ENCODE measurements at regions not wholly inside any gene's neighbourhood (a gene's known extent, or its start where the extent isn't known, plus 50 kb on each side); places are given as distances from the start of the nearest gene placed in this dataset.

DNA sequence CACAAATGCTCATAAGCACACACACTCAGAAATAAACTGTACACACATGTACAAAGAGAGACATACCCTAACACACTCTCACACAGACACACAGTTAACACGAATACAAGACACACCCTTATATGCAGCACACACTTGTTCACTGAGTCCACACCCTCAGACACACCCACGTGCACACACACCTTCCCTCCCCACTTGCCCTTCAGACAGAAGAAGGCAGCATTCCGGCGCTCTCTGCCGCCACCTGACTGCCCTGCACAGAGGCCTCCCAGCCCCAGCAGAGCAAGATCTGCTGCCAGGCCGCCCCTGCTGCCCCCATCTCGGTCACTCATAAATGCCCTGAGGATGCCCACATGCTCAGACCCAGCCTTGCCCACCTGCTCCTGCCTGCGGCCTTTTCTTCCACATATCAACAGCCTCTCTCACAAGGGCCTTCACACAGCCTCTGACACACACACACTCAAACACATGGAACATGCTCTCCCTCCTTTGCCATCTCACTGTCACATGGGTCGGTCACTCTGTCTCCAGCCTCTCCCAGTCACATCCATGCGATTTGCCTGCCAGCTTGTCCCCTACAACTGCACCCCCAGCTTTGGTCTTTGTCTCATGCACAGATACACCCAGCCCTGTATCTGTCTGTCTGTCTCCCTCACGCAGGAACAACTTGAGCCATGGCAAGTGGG lies 71.1 kb downstream of the EPHB3 start:
- in situ Hi-C loops (cut with MboI; ENCODE audit: low sequenced_read_pairs): no loop called here
- Histone ChIP-seq H3K9ac (ENCODE audit: low read depth, low read length) (no peak overlapping the region), H2BK20ac (ENCODE audit: low read depth, low read length) (no peak overlapping the region), H3K9me3 (ENCODE audit: control insufficient read depth, insufficient read depth, low read length) (no peaks in the 10 kb centered on the region), H3K36me3 (ENCODE audit: control insufficient read depth, insufficient read depth, low read length) (no peaks in the 10 kb centered on the region), H2AK5ac (ENCODE audit: low read depth, low read length) (no peak overlapping the region), H3K23ac (ENCODE audit: low read depth, low read length) (no peak overlapping the region), H2BK120ac (ENCODE audit: low read depth, low read length) (no peak overlapping the region), H3K27ac (ENCODE audit: insufficient read depth, low read length) (no peak overlapping the region), H4K20me1 (ENCODE audit: insufficient read depth, low read length) (no peaks in the 10 kb centered on the region), H3K4me3 (ENCODE audit: insufficient read depth, low read depth, low read length) (no peak overlapping the region), H3K56ac (ENCODE audit: extremely low read depth, insufficient read depth, low read length) (no peak overlapping the region), H3K18ac (ENCODE audit: low read depth, low read length) (no peak overlapping the region), H3K14ac (replicated peaks; ENCODE audit: low read depth, low read length) (no peak overlapping the region), H3K79me1 (ENCODE audit: low read depth in 1 of 2, low read length in 2 of 2) (no peaks in the 10 kb centered on the region), H4K8ac (ENCODE audit: low read depth in 2 of 2, low read length in 2 of 2) (no peak overlapping the region), H2BK15ac (ENCODE audit: low read depth, low read length) (no peak overlapping the region), H2BK5ac (ENCODE audit: low read depth, low read length, poor library complexity, severe bottlenecking) (no peak overlapping the region), H3K9me1 (ENCODE audit: insufficient read depth, low read length) (peaks cover 5% of the 10 kb centered on the region), H3K4ac (ENCODE audit: low read depth, low read length) (no peak overlapping the region), H4K91ac (ENCODE audit: insufficient read depth, low read depth, low read length) (no peak overlapping the region), H3K4me2 (ENCODE audit: low read depth, low read length) (no peak overlapping the region), H3K27me3 (ENCODE audit: control insufficient read depth, insufficient read depth, low read length) (peaks cover 20% of the 10 kb centered on the region), H3K4me1 (ENCODE audit: control insufficient read depth, insufficient read depth, low read length) (peaks cover 15% of the 10 kb centered on the region), H4K5ac (ENCODE audit: low read depth, low read length) (no peak overlapping the region), H2AFZ (replicated peaks; ENCODE audit: low read length, poor library complexity) (no peak overlapping the region), H2AK9ac (replicated peaks; ENCODE audit: low read depth, low read length, poor library complexity) (no peak overlapping the region)
- dilution Hi-C loops (cut with HindIII; ENCODE audit: low sequenced_read_pairs, unreplicated experiment): no loop called here
- intact Hi-C loops (cut with micrococcal nuclease): no loop called here
- ChIA-PET CTCF (no interaction called here), POLR2A (ENCODE audit: unreplicated experiment) (no interaction called here)
- TF ChIP-seq CEBPB (IDR thresholded peaks at IDR 0.05; ENCODE audit: low read depth, low read length) (no peak), MAZ (IDR thresholded peaks at IDR 0.05; ENCODE audit: borderline replicate concordance, low read depth, low read length) (no peak), RFX5 (IDR thresholded peaks at IDR 0.05; ENCODE audit: low read depth, low read length) (no peak), MAFK (IDR thresholded peaks at IDR 0.05; ENCODE audit: low read depth, low read length) (no peak), SMC3 (IDR thresholded peaks at IDR 0.05; ENCODE audit: low read depth, low read length) (no peak), NFE2L2 (IDR thresholded peaks at IDR 0.05; ENCODE audit: low read depth, low read length) (no peak), MXI1 (IDR thresholded peaks at IDR 0.05; ENCODE audit: borderline replicate concordance, low read depth, low read length) (no peak), POLR2A (IDR thresholded peaks at IDR 0.05; ENCODE audit: low read depth, low read length) (no peak), USF2 (IDR thresholded peaks at IDR 0.05; ENCODE audit: low read depth, low read length) (no peak), CTCF (conservative IDR thresholded peaks at IDR 0.05; ENCODE audit: low read depth, low read length) (no peak), BHLHE40 (IDR thresholded peaks at IDR 0.05; ENCODE audit: low read depth, low read length) (no peak), CHD1 (IDR thresholded peaks at IDR 0.05; ENCODE audit: low read depth, low read length) (no peak), RAD21 (IDR thresholded peaks at IDR 0.05; ENCODE audit: low read length) (no peak)
- TF ChIP-seq, protein P1, sequence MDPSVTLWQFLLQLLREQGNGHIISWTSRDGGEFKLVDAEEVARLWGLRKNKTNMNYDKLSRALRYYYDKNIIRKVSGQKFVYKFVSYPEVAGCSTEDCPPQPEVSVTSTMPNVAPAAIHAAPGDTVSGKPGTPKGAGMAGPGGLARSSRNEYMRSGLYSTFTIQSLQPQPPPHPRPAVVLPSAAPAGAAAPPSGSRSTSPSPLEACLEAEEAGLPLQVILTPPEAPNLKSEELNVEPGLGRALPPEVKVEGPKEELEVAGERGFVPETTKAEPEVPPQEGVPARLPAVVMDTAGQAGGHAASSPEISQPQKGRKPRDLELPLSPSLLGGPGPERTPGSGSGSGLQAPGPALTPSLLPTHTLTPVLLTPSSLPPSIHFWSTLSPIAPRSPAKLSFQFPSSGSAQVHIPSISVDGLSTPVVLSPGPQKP (IDR thresholded peaks at IDR 0.05; ENCODE audit: borderline replicate concordance, low read depth, low read length): no peak
- no TSS peak for BruUV-seq (replicated peaks)
- no peak for DNase-seq
- no peak for ATAC-seq (ENCODE audit: low read depth)
- 79% methylated on average over 9 of the region's 11 CpGs; no CpG with 5 or more reads in 1 of the 2 experiments for WGBS, 2 experiments (ENCODE audit: extremely low coverage in 2 of 2, insufficient read length in 1 of 2)

Data from IMR-90 (cell line).